Kidney (tissue), 13 donors: ENCODE measurements at regions not wholly inside any gene's neighbourhood (a gene's known extent, or its start where the extent isn't known, plus 50 kb on each side); places are given as distances from the start of the nearest gene placed in this dataset.
A peak's percentile ranks its signal among the peaks of the same experiment; 100 is the strongest.

ENCODE experiments used
- DNase-seq, 5 donors: peaks; one replicate each; pipeline ENCODE4 v3.0.0-alpha.2; 2013 to 2020
- FAIRE-seq: peaks from 2 replicates; lab custom pipeline; 2012; peaks lifted over from hg19 to GRCh38; lab: Jason Lieb, UNC
- H3K27ac ChIP-seq, 2 donors: one replicate each; pipeline ENCODE4 v1.7.0; 2013; ENCODE audit warnings: low read depth in 2 of 2, low read length in 2 of 2, inconsistent platforms in 1 of 2
- H3K27me3 ChIP-seq: one replicate; pipeline ENCODE4 v1.7.1; 2013; ENCODE audit warnings: low read length, inconsistent platforms; ENCODE audit not compliant: control insufficient read depth, insufficient read depth
- H3K36me3 ChIP-seq, 3 donors: one replicate each; pipeline versions ENCODE4 v1.7.0 to v1.7.1; 2013; ENCODE audit warnings: low read length in 3 of 3, control low read depth in 1 of 3, inconsistent platforms in 1 of 3; ENCODE audit not compliant: insufficient read depth in 3 of 3, control insufficient read depth in 2 of 3
- H3K4me1 ChIP-seq, 3 donors: one replicate each; pipeline versions ENCODE4 v1.7.0 to v1.7.1; 2013; ENCODE audit warnings: low read length in 3 of 3, inconsistent platforms in 1 of 3, low read depth in 1 of 3; ENCODE audit not compliant: control insufficient read depth in 2 of 3, insufficient read depth in 2 of 3
- H3K4me3 ChIP-seq, 3 donors: one replicate each; pipeline versions ENCODE4 v1.7.0 to v1.8.1; 2013; ENCODE audit warnings: low read length in 3 of 3, control low read depth in 1 of 3, inconsistent platforms in 1 of 3
- H3K9ac ChIP-seq, 3 donors: one replicate each; pipeline versions ENCODE4 v1.7.0 to v1.7.1; 2013; ENCODE audit warnings: low read length in 3 of 3, control low read depth in 1 of 3, inconsistent platforms in 1 of 3
- H3K9me3 ChIP-seq, 3 donors: one replicate each; pipeline versions ENCODE4 v1.7.0 to v1.7.1; 2013; ENCODE audit warnings: low read length in 3 of 3, control low read depth in 1 of 3, inconsistent platforms in 1 of 3; ENCODE audit not compliant: control insufficient read depth in 2 of 3, insufficient read depth in 1 of 3
- CTCF ChIP-seq: IDR thresholded peaks from 3 replicates; pipeline ENCODE4 v1.5.1; 2012; ENCODE audit warnings: mild to moderate bottlenecking, moderate library complexity, borderline replicate concordance; ENCODE audit not compliant: insufficient read depth; ENCODE audit errors: extremely low read depth
- intact Hi-C: fragments of 100-400 bp; cut with DNase I; formaldehyde crosslinking; loops from one replicate; pipeline ENCODE4 v1.11.1; 2022
- donor health status: control.
- donor health status: control.
- donor health status: control.
- donor health status: control.
- donor health status: control.
- donor health status: DM: yes; HTN: yes; CAD: no.
- donor health status: Normal renal cell carcinoma (clear cell type).

- H3K9me3 ChIP-seq: no peaks in the 10 kb centered on the region
- no peak overlapping the region for H3K27ac ChIP-seq
- peak; percentile 39 for TF ChIP-seq CTCF
- no peak overlapping the region for H3K4me3 ChIP-seq
- intact Hi-C loops: no loop called here
- H3K27me3 ChIP-seq: no peaks in the 10 kb centered on the region
- FAIRE-seq (no peak), DNase-seq (no peak)
- H3K36me3 ChIP-seq: no peaks in the 10 kb centered on the region
- no peaks in the 10 kb centered on the region for H3K4me1 ChIP-seq
- no peak overlapping the region for H3K9ac ChIP-seq
These were observed 144.3 kb downstream of the ACTBL2 start for GRCh38 chr5:57338068-57338867.

GRCh38 chr5:57335092-57335660 is 147.4 kb downstream of the ACTBL2 start:
- FAIRE-seq (no peak), DNase-seq (no peak)
- no peak overlapping the region for H3K4me3 ChIP-seq

GRCh38 chr5:57334475-57334874 is 148.1 kb downstream of the ACTBL2 start:
- no peak for TF ChIP-seq CTCF
- Histone ChIP-seq H3K4me1 (no peaks in the 10 kb centered on the region), H3K9me3 (no peaks in the 10 kb centered on the region), H3K27me3 (no peaks in the 10 kb centered on the region), H3K36me3 (no peaks in the 10 kb centered on the region), H3K9ac (no peak overlapping the region), H3K27ac (no peak overlapping the region), H3K4me3 (no peak overlapping the region)
- intact Hi-C loops: no loop called here
- FAIRE-seq (no peak), DNase-seq (no peak)

More at GRCh38 chr5:57335092-57335660, 147.4 kb downstream of the ACTBL2 start:
- Histone ChIP-seq H3K9me3 (no peaks in the 10 kb centered on the region), H3K27me3 (no peaks in the 10 kb centered on the region), H3K9ac (no peak overlapping the region), H3K4me1 (no peaks in the 10 kb centered on the region), H3K27ac (no peak overlapping the region), H3K36me3 (no peaks in the 10 kb centered on the region)
- intact Hi-C loops: no loop called here
- TF ChIP-seq CTCF: no peak
